Endothelial cell (in vitro differentiated cells): ENCODE measurements at regions not wholly inside any gene's neighbourhood (a gene's known extent, or its start where the extent isn't known, plus 50 kb on each side); places are given as distances from the start of the nearest gene placed in this dataset.
"Not testable (repeated sequence)": the region's sequence is repeated elsewhere in the genome, so short reads cannot be mapped to it uniquely, and the experiment has no call there.

ENCODE experiments used
- DNase-seq: peaks from one replicate; pipeline ENCODE4 v3.0.0; 2021; ENCODE audit warnings: low spot score
- H3K27ac Mint-ChIP-seq: one replicate; pipeline ENCODE4 v1.8.0; 2021; ENCODE audit warnings: mixed read lengths, inconsistent platforms; ENCODE audit not compliant: unreplicated experiment
- H3K27me3 Mint-ChIP-seq: one replicate; pipeline ENCODE4 v1.8.0; 2021; ENCODE audit warnings: mild to moderate bottlenecking, moderate library complexity, mixed read lengths, inconsistent platforms; ENCODE audit not compliant: unreplicated experiment
- H3K36me3 Mint-ChIP-seq: one replicate; pipeline ENCODE4 v1.8.0; 2021; ENCODE audit warnings: mild to moderate bottlenecking, low read depth, mixed read lengths, inconsistent platforms; ENCODE audit not compliant: unreplicated experiment
- H3K4me1 Mint-ChIP-seq: one replicate; pipeline ENCODE4 v1.8.0; 2021; ENCODE audit warnings: mild to moderate bottlenecking, mixed read lengths, inconsistent platforms; ENCODE audit not compliant: unreplicated experiment
- H3K4me3 Mint-ChIP-seq: one replicate; pipeline ENCODE4 v1.8.0; 2021; ENCODE audit warnings: mild to moderate bottlenecking, mixed read lengths, inconsistent platforms; ENCODE audit not compliant: unreplicated experiment
- H3K9me3 Mint-ChIP-seq: one replicate; pipeline ENCODE4 v1.8.0; 2021; ENCODE audit warnings: mixed read lengths, inconsistent platforms; ENCODE audit not compliant: unreplicated experiment
- TF ChIP-seq, protein P1 (sequence below): fragments of 200-600 bp; sonication (generic); IDR thresholded peaks from one replicate; pipeline ENCODE4 v1.5.0; 2021; ENCODE audit warnings: antibody characterized with exemption; ENCODE audit not compliant: unreplicated experiment

DNA sequence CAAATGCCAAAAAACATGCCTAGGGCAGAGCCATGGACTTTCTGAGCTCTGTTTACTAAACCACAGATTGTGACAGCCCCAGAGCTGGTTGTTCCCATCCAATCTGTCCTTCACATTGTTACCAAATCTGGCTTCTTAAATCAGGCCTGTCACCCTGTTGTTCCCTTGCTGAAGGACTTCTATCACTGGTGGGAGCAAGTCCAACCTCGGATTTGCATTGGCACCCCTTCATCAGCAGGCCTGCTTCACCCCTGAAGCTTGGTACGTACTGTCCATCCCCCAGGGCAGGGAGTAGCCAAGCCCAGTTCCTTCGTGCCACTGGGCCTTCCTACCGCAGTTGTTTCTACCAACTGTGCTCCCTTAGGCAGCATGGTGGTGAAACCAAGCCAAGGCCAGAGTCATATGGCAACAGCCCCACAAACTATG lies 357.3 kb upstream of the JARID2 start:
- Mint-ChIP-seq H3K4me1 (peaks cover 7% of the 10 kb centered on the region), H3K4me3 (no peak overlapping the region), H3K27ac (no peak overlapping the region), H3K36me3 (no peaks in the 10 kb centered on the region), H3K9me3 (no peaks in the 10 kb centered on the region), H3K27me3 (peaks cover 13% of the 10 kb centered on the region)
- DNase-seq, result no peak
- TF ChIP-seq, protein P1, sequence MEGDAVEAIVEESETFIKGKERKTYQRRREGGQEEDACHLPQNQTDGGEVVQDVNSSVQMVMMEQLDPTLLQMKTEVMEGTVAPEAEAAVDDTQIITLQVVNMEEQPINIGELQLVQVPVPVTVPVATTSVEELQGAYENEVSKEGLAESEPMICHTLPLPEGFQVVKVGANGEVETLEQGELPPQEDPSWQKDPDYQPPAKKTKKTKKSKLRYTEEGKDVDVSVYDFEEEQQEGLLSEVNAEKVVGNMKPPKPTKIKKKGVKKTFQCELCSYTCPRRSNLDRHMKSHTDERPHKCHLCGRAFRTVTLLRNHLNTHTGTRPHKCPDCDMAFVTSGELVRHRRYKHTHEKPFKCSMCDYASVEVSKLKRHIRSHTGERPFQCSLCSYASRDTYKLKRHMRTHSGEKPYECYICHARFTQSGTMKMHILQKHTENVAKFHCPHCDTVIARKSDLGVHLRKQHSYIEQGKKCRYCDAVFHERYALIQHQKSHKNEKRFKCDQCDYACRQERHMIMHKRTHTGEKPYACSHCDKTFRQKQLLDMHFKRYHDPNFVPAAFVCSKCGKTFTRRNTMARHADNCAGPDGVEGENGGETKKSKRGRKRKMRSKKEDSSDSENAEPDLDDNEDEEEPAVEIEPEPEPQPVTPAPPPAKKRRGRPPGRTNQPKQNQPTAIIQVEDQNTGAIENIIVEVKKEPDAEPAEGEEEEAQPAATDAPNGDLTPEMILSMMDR, result no peak

DNA sequence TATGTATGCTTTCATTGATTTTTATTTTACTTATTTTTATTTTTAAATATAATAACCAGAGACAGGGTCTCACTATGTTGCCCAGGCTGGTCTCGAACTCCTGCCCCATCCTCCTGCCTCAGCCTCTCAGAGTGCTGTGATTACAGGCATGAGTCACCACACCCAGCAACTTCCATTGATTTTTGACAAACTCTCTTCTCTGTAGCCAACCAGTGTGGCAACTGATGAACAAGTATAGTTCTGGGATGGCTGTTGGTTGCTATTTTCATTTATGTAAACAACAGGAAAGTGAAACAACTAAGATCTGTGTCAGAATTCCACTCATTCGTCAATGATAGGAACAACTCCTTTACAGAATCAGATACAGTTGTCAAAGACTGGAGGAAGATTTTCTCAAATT lies 356.7 kb upstream of the JARID2 start:
- TF ChIP-seq, protein P1, result no peak
- peaks cover 12% of the 10 kb centered on the region for H3K27me3 Mint-ChIP-seq
- no peak for DNase-seq
- no peak overlapping the region for H3K27ac Mint-ChIP-seq
- H3K4me1 Mint-ChIP-seq, result peaks cover 4% of the 10 kb centered on the region
- H3K36me3 Mint-ChIP-seq, result no peaks in the 10 kb centered on the region
- H3K9me3 Mint-ChIP-seq, result no peaks in the 10 kb centered on the region
- H3K4me3 Mint-ChIP-seq, result no peak overlapping the region

DNA sequence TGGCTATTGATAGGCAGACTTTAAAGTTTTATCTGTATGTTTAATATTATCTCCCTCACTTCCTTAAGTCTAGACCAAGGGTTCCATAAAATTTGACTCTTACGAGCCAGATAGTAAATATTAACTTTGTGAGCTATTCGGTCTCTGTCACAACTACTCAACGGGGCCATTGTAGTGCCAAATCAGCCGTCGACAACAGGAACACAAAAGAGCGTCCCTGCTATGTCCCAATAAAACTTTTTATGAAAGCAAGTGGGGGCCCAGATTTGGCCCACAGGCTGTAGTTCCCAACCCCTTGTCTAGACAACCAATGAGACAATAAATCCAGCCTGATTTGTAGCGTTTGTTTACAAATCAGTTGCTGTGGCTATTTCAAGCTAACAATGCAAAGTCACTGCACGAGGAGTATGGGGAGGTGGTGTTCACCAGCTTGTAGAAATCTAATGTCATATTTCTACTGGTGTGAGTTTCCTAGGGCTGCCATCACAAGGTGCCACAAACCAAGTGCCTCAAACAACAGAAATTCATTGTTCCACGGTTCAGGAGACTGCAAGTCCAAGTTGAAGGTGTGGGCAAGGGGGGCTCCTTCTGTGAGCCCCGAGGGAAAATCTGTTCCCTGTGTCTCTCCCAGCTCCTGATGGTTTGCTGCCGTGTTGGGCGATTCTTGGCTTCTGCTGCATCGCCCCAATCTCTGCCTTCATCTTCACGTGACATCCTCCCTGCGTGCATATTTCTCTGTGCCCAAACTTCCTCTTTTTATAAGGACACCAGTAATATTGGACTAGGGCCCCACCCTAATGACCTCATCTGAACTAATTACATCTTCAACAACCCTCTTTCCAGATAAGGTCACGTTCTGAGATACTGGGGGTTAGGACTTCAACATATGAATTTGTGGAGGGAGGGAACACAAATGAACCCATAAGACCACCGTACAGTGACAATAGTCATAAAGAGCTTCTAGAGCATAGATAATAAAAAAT lies 356.0 kb upstream of the JARID2 start:
- H3K27ac Mint-ChIP-seq, result no peak overlapping the region

DNA sequence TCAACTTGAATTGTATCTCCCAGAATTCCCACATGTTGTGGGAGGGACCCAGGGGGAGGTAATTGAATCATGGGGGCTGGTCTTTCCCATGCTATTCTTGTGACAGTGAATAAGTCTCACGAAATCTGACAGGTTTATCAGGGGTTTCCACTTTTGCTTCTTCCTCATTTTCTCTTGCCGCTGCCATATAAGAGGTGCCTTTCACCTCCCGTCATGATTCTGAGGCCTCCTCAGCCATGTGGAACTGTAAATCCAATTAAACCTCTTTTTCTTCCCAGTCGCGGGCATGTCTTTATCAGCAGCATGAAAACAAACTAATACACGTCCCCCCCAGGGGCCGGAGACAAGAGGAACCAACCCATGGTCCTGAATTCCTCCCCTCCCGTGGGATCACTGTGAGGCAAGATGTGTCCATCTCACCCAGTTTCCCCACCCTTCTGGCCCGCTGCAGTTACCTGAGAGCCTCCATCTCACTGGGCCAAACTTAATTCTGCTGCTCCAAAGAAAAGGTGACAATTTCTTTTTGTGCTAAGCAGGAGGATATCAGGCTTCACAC lies 354.0 kb upstream of the JARID2 start:
- H3K36me3 Mint-ChIP-seq, H3K27ac Mint-ChIP-seq, DNase-seq, H3K4me1 Mint-ChIP-seq, H3K9me3 Mint-ChIP-seq, H3K4me3 Mint-ChIP-seq: not testable (repeated sequence)
- H3K27me3 Mint-ChIP-seq, result peaks cover 12% of the 10 kb centered on the region

More for the DNA sequence above, 356.0 kb upstream of the JARID2 start:
- TF ChIP-seq, protein P1, result no peak
- Mint-ChIP-seq H3K4me1 (peaks cover 2% of the 10 kb centered on the region), H3K9me3 (no peaks in the 10 kb centered on the region), H3K4me3 (no peak overlapping the region), H3K36me3 (no peaks in the 10 kb centered on the region), H3K27me3 (peaks cover 12% of the 10 kb centered on the region)
- no peak for DNase-seq

DNA sequence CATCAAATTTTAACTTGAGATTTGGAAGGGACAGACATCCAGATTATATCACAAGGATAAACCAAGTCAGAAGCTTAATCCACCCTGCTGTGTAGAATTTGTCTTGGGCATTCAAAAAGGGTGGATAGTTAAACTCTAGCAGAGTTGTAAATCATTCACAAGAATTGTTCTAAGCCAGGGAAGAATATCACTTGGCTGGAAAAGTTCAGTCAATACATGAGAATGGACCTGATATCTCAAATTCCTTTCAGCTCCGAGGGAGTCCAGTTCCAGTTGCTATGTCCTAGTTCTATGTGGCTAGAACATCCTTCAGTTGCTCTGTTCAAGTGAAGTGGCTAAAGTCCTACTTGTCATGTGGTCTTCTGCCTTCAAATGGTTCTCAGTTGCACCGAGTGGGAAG lies 351.8 kb upstream of the JARID2 start:
- Mint-ChIP-seq H3K27ac (no peak overlapping the region), H3K4me1 (peaks cover 2% of the 10 kb centered on the region), H3K9me3 (no peaks in the 10 kb centered on the region), H3K4me3 (no peak overlapping the region), H3K36me3 (no peaks in the 10 kb centered on the region), H3K27me3 (peaks cover 10% of the 10 kb centered on the region)
- TF ChIP-seq, protein P1, result no peak
- no peak for DNase-seq
